Midbrain (tissue), 1 donor: ENCODE measurements at regions not wholly inside any gene's neighbourhood (a gene's known extent, or its start where the extent isn't known, plus 50 kb on each side); places are given as distances from the start of the nearest gene placed in this dataset.

ENCODE experiments used
- DNase-seq: peaks from one replicate; lab custom pipeline; 2025; lab: John Stamatoyannopoulos, UW

DNA sequence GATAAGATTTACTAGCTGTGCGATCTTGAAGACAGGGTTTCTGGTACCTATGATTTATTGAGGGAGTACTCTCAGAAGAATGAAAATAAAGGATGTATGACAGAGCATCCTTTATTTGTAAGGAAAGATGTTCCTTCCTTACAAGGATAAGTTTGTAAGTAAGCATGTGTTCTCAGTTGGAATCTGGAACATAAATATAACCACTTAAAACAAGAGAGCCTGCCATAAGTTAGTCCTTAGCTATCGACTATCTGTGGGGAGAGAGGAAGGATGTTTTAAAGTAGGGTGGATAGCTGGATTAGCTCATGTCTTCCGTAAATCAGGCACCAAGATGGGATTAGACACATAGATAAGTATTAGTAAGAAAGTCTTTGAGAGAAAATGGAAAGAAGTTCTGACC is 192.6 kb upstream of the CARD18 start:
- no peak for DNase-seq

DNA sequence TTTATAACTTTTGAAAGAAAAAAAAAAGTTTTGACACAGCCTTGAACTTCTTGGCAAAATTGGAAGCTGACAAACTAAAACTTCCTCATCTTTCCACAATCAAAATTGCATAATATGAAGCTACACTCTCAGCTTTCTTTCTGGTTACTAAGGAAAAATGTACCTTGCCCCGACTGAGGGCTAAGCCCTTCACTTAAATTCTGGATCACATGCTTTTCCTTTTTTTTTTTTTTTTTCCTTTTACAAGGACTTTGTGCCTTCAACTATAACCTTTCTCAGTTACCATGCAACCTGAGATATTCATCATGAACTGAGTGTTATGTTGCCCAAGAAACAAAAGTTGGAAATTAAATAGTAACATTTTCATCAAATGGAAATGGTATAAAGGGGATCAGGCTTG is 188.5 kb upstream of the CARD18 start:
- no peak for DNase-seq

DNA sequence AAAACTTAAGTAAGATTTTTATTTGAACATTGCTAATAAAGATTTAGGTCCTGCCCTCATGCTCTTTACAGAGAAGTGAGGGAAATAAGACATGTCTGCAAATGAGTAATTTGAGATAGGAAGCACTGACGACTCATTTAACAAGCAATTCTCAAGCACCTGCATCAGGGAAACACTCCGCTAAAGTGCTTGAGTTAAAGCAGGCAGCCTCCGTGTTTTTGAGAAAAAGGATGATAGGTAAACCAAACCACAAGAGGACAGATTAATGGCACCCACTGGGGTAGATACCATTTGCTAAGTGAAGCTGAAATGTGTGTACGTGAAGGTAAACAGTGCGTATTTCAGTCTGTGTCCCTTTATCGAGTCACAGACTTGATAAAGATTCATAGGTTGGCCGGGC is 184.6 kb upstream of the CARD18 start:
- no peak for DNase-seq

DNA sequence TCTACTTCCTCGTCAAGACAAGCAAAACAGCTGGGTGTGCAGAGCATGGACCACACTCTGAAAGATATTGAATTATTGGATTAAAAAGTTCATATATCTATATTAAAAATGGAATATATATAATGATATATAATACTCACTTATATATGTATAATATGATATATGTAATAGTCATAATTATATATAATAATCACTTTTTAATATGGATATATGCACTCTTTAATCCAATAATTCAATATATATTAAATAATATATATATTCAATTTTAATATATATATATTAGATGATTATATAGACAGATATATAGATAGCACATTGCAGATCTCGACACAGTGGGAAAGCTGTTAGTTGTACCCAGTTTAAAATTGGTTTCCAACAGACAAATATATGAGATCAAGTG is 182.1 kb upstream of the CARD18 start:
- no peak for DNase-seq

DNA sequence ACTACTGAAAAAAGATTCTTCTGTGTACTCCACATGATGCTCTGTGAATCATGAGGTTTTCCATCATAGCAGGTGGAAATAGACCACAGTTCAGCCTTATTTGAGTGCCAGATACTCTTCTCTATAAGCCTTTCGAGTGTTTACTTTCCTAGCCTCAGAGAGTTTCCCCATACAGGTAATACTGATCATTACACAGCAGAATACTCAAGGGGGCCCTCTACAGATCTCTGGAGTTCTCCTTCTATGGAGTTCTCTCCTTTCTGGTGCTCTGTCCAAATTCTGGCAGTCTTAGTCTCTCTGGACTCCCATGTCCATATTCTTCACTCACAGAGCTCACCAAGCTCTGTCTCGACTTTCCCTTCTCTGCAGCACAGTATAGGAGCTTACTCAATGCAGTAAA is 175.7 kb upstream of the CARD18 start:
- DNase-seq = no peak

DNA sequence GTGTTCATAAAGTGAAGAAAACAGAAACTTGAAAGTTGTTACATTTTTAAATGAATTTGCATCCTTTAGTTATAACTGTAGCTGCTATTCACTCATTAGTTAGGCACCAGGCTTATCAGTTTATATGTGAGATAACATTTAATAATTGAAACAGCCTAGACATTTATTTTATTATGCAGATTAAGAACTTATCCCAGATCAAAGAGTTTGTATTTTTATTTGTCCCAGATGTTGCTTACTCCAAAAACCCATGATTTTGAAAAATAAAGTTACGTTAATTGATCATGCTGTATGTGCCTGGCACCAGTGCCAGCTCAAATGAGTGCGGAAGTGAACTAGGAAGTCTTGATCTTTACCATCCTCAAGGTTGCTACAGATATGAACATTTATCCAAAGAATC is 172.7 kb upstream of the CARD18 start:
- DNase-seq = no peak

DNA sequence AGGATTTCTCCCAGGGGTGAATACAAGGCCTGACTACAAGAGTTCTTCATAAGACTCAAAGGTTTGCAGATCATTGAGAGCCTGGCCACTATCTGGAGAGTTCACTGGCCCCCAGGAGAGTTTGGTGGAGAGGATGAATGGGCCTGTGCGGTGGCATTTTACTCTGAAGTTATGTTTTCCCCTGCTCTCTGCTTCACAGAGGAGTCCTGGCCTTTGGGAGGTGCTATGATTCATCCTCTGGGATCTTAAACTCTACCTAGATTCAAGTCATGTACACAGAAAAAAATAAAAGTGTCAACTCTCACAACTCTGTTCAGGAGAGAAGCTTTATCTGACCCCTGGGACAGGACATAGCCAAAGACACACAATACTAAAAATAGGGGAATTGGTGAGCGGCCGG is 159.1 kb upstream of the CARD18 start:
- DNase-seq = no peak

DNA sequence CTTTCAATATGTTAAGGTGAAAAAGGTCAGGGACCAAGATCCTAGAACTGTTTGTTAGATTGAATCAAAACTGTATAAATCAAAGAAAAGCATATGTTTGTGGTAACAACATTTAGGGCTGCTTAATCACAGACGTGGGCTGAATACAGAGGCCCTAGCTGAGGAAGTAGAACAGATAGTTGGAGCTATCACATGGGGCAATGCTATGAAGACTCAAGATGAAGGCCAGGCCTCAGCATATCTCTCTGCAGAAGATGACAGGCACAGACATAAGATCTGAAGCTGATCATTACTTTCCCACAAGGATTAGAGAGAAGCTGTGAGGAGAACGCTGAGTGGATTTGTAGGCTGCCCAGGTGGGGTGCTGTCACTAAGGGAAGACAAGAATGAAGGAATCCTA is 158.6 kb upstream of the CARD18 start:
- no peak for DNase-seq

DNA sequence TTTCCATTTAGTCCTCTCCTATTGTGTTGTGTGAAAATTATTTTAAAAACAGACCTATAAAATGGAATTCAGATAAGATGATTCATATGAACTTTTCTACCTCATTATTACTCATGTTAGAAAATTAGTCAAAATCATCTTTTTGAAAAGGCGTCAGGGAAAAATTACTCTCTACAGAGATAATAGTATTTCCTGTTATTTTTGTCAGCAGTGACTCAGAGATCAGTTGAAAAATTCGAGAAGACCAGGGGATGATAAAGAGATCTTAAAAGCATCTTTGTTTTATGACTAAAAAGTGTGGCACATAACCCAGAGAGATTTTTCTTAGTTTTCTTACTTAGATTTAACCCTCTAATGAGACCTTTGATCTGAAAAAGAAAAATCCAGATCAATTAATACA is 157.9 kb upstream of the CARD18 start:
- DNase-seq = no peak

DNA sequence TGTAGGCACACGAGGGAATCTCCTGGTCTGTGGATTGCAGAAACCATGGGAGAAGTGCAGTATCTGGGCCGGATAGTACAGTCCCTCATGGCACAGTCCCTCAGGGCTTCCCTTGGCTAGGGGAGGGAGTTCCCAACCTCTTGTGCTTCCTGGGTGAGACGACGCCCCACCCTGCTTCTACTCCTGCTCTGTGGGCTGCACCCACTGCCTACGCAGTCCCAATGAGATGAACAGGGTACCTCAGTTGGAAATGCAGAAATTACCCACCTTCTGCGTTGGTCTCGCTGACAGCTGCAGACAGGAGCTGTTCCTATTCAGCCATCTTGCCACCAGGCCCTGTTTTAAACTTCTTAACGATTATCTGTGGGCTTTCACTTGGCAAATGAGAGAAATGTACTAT is 157.2 kb upstream of the CARD18 start:
- no peak for DNase-seq

DNA sequence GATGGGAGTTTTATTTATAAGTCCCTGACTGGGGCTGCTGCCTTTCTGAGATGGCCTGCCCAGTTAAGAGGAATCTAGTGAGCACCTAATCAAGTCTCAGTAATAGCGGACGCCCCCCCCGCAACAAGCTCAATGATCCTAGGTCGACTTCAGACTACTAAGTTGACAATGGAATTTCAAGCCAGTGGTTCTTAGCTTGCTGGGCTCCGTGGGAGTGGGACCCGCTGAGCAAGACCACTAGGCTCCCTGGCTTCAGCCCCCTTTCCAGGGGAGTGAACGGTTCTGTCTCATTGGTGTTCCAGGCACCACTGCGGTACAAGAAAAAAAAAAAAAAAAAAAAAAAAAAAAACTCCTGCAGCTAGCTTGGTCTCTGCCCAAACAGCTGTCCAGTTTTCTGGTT is 156.8 kb upstream of the CARD18 start:
- DNase-seq = no peak

DNA sequence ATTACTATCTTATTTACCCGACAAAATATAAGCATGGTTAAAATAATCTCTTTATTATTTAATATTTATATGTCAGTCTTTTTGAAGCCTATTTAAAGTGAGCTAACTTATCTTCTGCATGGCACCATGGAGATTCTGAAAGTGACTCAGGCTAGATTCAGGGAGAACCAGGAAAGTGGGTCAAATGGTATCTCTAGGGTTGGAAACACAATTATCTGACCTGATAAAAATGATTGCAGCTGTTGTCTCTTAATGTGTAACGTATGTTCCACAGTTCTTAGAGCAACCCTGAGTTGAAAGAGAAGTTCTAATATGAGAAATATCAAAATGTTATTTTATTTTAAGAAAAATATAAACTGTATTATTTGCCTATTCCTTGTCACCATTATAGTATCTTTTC is 143.1 kb upstream of the CARD18 start:
- DNase-seq = no peak

DNA sequence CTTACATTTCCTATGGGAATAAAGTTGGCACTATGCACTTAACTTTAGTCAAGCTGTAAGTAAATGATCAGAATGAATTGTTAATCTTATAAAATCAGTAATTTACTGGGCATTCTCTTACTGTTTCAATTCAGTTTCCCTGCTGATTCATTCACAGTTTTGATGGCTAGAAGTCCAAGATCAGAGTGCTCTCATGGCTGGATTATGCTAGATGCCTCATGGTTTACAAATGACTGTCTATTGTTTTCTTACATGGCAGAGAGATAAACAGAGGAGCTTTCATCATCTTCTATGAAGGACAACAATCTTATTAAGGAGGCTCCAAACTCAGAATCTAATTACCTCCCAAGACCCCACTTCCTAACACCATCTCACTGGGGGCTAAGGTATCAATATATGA is 135.1 kb upstream of the CARD18 start:
- no peak for DNase-seq

DNA sequence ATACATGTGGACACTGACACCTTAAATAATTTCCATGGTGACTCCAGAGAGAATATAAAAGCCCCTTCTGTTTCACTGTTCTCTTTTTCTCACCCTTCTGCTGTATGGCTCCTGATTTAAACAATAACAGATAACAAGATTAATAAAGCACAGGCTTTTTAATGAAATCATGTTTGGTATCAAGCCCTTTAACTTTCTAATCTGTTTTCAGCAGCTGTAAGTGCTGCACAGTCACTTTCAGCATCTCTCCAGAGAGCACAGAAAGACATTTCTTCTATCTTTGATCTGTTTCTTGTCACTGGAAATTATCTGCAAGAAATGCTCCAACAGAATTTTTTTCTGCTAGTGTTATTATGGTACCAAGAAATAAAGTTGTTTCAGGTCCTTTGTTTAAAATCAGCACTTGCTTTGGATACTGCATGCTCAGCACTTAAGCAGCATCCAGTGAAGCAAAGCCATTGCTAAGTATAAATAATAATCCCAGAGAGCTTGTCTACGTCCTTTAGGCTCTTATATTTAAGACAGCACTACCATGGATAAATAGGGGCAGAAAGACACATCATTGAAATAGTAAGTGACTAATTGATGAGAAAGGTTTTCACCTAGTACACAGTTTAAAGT is 134.2 kb upstream of the CARD18 start:
- DNase-seq = no peak

DNA sequence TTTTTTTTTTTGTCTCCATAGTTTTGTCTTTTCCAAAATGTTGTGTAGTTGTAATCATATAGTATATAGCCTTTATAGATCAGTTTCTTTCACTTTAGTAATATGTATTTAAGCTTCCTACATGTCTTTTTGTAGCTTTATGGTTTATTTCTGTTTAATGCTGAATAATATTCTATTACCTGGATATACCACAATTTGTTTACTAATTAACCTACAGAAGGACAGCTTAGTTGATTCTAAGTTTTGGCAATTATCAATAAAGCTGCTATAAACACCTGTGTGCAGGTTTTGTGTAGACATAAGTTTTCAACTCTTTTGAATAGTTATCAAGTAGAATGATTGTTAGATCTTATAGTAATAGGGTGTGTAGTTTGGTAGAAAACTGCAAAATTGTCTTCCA is 130.3 kb upstream of the CARD18 start:
- no peak for DNase-seq

DNA sequence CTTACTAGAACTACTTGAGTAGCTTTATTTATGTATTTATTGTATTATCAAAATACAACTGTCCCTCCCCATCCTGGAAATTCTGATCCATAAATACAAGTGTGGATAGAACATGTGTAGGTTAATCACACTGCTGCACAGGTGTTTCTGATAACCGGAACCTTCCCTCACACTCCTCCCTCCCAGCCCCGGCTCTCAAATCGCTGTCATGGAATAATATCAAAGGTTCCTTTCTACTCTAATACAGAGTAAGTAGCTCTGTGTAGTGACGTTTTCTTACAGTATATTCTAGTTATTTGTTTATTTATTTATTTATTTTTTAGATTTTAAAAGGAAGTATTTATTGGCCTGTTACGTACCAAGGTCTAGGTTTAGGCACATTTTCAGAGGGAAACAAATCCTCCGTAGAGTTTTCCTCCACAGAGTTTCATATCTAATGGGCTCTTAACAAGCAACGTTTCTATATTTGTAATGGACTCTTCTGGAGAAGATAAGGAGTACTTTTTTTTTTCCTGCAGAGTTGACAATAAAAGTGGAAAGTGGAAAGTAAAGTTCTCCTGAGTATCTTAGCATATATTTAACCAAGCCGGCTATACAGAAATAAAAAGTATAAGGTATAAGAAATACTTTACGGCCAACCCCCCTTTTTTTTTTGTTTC is 129.0 kb upstream of the CARD18 start:
- DNase-seq = no peak

DNA sequence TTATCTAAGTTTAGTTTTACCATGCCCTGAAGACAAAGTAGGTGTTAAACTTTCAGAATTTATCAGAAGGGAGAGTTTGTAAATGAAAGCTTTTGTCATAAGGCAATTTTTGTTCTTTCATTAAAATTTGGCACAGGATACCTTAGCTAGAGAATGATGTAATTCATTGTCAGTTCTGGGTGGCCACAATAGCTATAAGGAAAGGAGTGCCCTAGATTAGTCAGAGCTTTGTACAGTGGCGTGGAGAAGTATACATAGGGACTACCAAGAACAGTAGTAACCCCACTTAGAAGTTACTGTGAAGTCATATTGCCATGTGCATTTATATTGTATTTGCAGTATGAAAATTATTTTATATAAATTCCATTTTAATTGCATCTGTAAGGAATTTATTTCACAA is 126.3 kb upstream of the CARD18 start:
- DNase-seq = no peak

DNA sequence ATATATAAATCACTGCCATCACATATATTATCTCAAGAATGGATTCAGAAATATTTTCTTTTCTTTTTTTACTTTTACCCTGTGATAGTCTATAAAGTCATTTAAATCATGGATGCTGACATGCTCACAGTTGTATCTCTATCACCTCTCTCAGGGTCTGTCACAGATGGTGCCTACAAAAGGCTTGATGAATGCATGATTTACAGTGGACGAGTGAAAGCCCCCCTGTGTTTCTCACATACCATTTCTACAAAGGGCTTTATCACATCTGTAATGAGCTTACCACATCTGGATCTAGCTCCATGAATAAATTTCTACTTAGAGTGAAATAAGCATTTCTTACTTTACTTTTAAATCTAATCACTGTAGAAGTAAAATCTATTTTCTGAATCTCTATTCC is 121.4 kb upstream of the CARD18 start:
- no peak for DNase-seq

DNA sequence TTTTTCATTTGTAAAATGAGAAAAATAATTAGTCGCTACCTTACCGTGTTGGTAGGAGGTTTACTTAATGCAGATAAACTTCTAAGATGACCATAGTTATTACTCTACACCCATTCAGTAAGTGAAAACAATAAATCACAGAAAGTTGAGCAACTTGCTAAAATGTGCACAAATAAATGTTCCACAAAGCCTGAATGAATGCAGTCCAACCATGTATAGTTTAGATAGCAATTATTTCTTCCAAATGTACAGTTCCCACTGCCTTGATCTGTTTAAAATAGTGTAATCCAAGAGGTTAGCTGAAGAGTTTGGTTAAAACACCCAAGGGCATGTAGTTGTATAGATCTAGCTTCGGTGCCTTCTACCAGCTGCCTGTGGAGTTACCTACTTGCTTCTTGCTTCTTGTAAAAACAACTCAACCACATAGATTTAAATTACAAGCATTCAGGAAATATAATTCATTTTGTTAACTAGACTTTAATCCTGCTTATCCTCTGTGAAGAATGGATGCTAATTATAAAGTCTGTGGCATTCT is 106.3 kb upstream of the CARD18 start:
- DNase-seq = no peak

DNA sequence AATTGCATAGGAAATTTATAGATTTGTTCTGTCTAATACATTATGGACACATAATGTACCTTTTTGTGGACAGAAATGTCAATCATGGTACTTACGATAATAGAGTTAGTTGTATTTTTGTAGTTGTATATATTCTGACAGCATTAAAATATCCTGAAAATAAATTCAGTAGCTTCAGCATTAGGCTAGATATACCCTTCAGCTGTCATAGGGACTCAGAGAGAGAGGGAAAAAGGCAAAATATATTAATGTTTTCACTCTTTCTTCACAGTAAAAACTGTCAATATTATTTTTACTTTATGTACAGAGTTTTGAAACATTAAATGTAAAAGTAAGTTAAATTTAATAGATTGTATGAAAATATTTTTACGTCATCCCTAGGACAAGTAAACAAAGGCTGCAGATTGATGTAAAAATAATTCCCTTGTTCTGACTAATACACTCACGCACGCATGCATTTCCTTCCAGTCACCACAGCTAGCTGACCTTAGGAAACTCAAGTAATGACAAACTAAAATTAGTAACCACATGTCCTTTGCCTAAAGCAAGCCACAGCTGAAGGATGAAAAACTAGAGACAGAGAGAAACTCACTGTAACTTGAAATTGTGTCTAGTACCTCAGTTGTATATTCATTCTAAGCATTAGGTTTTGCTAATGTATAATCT is 104.7 kb upstream of the CARD18 start:
- no peak for DNase-seq

DNA sequence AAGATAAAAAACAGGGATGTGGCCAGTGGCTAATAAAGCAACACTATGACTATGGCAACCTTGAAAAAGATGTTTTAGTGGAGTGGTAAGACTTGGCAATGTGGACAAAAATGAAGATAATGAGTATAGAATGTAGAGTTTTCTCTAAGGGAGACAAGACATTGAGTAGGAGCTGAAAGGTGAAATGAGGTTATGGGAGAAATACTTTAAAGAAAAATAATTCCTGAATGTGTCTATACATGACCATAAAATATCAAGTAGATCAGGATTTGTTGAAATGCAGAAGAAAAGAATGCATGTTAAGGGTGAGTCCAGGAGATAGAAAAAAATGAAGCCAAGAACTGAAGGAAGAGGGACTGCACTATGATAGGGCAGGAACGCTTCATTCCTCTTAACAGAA is 101.6 kb upstream of the CARD18 start:
- no peak for DNase-seq

DNA sequence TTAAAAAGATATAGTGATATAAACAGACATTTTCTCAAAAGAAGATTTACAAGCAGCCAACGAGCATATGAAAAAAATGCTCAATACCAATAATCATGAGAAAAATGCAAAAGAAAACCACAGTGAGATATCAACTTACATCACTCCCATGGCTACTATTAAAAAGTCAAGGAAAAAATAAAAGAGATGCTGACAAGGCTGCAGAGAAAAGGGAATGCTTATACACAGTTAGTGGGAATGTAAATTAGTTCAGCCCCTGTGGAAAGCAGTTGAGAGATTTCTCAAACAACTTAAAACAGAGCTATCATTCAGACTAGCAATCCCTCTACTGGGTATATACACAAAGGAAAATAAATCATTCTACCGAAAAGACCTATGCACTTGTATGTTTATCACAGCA is 97.1 kb upstream of the CARD18 start:
- DNase-seq = no peak

DNA sequence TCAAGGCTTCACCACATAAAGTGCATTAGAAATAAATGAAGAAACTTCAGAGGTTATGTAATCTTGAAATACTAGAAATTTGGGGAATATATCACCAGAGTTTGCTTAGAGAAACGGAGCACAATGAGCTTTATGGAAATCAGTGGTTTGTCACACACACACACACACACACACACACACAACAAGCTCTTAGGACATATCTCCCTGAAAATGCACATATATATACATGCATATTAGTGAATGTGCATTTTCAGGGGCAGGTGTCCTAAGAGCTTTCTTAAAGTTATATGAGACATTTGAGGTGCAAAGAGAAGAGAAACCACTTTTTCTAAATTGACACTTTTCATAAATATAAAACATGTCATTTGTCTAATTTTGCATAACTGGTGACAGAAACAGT is 93.7 kb upstream of the CARD18 start:
- no peak for DNase-seq

DNA sequence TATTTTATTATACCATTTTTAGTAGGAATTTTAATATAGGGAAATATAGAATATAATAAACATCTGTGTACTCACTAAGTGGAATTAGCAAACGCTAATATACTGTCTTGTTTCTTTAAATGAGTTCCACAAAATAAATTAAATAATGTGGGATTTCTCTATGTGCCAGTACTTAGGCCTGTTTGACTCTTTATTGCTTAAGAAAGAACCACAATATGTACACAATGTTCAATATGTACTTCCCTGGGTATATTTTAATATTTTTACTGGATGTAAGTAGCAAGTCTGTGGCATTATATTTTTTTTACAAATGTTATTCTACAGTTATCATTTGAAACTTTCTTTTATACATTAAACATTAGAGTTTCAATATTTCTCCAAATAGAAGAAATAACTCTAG is 92.5 kb upstream of the CARD18 start:
- no peak for DNase-seq
